ENCODE measurements at regions not wholly inside any gene's neighbourhood (a gene's known extent, or its start where the extent isn't known, plus 50 kb on each side); places are given as distances from the start of the nearest gene placed in this dataset.
"Not testable (repeated sequence)": the region's sequence is repeated elsewhere in the genome, so short reads cannot be mapped to it uniquely, and the experiment has no call there.

DNA sequence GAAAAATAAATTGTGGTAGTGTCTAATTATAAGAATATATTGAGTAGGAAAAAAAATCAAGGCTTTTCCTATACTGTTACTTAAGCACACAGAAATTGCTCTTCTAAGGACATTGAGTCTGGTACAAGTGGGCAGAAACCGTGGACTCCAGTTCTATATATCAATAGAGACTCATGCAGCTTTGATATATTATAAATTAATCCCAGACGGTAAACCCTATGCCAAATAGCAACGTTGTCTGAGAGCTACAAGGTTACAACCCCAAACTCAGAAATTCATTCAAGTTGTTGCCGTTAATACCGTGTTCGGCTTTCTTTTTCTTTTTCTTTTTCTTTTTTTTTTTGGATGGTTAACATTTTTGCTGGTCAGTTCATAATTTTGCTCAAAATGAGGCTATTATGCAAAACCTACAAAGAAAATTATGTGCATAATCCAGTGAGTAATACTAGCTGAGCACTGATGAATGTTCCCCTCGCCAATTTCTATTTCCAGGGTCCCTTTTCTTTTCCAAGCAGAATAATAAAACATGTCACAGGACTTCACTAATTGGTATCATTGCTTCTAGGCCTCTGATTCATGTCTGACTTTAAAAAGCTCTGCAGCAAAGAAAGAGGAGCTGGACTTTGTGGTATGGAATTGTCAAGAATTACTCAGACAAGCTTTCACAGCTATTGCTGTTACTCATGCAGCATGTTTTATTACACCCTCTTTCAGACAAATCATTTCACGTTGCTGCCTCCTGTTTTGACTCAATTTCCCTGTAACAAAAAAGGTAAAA is 737.7 kb downstream of the NLGN4X start:
- DNase-seq, result no peak

DNA sequence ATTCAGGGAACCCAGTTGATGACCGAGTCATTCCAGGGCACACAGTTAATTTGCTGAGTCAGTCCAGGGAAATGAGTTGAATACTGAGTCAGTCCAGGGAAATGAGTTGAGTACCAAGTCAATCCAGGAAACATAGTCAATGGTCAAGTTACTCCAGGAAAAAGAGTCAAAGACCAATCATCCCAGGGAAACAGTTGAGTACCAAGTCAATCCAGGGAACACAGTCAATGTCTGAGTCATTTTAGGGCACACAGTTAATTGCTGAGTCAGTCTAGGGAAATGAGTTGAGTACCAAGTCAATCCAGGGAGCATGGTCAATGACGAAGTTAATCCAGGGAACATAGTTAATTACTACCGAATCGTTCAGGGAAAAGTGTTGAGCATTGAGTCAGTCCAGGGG is 754.4 kb downstream of the NLGN4X start:
- no peak for DNase-seq

DNA sequence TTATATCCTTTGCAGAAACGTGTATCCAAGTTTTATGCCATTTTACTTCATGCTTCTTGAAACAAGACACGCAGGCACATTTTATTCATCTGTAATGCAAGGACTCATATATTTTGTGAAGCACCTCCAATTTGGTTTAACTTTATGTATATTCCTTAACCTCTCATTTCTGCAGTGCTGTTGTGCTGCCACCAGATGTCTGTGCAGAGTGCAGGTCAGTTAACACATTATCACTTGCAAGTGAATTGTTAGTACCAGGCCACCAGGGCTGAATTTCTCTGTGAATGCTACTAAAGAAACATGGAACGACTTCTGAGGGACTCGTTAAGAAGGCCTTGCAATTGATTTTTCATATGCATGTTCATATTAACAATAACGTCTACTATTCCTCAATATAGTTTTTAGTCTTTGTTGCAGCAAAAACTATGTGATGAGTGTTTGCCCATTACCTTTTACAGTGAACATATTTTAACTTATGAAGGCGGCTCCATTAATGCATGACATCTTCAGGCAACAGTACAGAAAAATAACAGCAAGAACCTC is 770.3 kb downstream of the NLGN4X start:
- DNase-seq, result no peak

DNA sequence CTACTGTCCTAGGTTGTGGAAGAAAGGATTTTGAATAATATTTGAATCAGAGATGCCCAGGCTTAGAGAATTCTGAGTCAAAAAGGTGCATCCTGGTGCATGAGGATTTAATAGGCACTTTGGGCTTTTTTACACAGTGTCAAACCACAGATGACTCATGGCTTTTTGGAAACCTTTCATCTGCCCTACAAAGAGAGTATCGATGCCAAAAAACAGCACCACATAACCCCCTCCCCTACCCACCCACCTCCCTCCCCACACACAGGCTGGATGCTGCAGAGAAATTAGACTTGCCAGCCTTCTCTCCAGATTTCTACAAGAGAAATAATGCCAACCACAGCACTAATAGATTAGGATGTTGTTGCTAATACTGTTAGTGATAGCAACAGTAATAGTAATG is 779.3 kb downstream of the NLGN4X start:
- no peak for DNase-seq

DNA sequence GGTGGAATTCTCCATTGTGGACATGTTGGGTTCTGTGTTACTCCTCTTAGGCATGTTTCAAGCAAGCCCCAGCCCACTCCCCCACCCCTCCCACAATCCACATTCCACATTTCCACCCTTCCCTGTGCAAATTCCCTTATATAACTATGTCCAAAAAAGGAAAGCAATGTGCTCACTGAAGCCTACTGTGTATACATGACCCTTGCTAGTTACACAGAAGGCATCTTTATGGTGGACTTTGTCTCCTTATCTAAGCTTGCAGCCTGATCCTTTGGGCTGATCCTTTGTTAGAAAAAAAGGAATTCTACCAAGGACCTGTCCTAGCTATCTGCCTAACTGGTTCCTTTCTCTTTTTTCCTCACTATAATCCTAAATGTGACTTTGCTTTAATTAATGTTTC is 796.8 kb downstream of the NLGN4X start:
- DNase-seq, result no peak

DNA sequence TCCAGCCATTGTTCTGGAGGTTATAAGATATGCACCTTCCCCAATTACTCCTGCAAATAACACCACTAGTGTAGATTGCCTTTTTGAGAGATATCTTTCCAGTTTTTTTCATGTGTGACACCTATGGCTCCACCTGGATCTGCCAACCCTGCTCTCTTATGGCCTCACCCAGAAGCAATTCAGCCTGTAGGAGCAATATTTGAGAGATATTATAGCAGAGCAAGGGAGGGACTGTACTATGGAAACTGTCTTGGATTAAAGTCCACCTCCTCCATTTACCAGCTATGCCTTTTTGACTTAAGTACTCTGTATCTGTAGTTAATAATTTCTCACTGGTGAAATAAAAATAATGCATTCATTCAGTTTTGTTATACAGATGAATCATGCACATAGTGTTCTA is 803.5 kb downstream of the NLGN4X start:
- no peak for DNase-seq

DNA sequence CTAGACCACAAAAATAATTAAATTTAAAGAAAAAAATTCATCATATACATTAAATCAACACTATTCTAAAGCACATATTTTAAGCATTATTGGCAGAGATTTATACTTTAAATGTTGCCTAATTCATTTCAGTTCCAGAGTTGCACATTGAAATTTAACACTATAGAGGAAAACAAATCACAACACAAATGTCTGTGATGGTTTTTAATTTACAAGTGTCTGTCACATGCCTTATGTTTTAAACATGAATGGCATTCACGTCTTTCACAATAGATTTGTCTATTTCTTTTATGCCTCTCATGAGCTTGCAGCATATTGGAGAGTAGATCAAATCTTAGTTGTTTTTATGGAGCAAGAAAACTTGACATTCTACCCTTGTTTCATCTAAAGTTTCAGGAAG is 811.3 kb downstream of the NLGN4X start:
- DNase-seq, result no peak

DNA sequence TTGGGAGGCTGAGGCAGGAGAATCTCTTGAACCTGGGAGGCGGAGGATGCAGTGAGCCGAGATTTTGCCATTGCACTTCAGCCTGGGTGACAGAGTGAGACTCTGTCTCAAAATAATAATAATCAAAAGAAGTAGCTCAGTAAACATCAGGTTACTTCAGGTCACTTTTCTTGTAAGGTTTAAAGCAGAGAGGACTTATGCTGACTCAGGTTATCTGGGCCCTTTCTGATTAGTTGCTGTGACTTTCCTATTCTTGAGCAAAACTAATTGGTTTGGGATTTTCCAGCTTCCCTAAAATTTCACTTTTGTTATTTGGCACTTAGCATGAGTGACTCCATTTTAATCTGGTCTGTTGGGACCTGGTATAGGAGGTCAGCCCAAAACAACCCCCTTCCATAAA is 812.9 kb downstream of the NLGN4X start:
- DNase-seq, result no peak

DNA sequence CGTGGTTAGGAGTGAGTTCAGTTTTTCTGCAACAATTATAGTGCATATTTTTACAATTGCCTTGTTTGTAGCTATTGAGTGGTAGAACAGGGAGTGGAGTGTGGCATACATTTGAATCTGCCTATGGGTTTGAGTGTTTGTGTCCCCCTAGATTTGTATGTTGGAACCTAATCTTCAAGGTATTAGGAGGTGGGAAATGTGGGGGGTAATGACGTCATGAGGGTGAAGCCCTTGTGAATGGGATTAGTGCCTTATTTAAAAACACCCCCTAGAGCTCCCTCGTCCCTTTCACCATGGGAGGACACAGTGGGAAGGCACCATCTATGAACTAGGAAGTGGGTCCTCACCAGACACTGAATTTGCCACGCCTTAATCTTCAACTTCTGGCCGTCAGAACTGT is 819.6 kb downstream of the NLGN4X start:
- no peak for DNase-seq

DNA sequence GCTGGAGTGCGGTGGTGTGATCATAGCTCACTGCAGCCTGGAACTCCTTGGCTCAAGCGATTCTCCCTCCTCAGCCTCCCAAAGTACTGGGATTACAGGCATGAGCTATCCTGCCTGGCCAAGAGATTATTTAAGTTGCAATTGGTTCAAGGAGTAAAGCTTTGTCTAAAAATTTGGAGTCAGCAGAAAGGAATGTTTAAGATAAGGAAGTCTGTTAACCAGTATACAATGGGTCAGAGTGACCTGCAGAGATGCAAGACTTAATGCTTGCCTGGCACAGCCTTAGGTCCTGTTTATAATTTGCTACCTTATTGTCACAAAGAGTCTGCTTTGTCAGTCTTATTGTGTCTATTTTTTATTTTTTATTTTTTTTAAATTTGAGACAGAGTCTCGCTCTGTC is 826.2 kb downstream of the NLGN4X start:
- no peak for DNase-seq

DNA sequence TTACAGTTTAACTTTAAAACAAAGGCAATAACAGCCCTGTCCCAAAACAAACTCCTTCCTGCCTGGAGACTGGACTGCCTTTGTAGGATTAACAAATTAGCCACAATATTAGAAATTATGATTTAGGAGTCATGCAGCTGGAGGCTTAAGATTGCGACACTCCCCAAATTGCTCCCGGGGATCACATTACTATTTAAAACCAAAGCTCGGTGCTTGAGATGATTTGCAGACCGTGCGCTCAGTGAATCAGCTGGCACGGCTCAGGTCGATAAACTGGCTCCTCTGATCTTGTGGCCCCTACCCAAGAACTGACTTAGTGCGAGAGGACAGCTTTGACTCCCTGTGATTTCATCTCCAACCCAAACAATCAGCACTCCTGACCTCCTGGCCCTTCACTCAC is 829.3 kb downstream of the NLGN4X start:
- DNase-seq, result no peak

DNA sequence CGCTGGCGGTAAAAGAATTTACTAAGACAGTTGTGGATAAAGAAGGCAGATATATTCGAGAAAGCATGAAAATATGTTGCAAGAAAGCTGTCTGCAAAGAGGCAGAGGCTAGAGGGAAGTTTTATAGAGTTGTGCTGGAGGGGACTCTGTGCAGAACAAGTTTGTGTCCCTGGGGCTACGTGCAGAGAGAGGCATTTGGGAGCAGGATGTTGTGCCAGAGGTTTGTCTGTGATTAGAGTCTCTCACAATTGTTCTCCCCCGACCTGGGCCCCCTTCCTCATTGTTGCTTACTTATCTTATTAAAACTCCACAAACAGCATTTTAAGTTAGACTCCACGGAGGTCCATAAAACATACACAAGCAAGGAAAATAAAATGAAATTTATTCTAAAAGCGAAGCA is 831.3 kb downstream of the NLGN4X start:
- DNase-seq, result no peak

DNA sequence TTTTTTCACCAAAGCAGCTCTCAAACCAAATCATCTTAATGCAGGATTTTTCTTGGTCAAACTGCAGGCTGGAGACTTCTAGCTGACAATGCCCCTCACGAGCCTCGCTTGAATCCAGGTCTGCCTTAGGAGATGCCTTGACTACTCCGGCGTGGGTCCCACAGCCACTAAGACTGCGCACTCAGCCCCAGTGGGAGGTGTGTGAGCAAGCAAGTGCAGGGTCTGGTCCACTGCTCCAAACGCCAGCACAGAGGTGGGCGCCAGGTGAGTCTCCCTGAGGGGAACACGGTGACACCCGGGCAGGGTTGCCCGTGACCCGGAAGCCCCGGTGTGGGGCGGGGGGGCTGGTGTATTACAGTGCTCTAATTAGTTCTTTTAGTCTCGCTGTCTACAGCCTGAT is 838.3 kb downstream of the NLGN4X start:
- DNase-seq, result no peak

DNA sequence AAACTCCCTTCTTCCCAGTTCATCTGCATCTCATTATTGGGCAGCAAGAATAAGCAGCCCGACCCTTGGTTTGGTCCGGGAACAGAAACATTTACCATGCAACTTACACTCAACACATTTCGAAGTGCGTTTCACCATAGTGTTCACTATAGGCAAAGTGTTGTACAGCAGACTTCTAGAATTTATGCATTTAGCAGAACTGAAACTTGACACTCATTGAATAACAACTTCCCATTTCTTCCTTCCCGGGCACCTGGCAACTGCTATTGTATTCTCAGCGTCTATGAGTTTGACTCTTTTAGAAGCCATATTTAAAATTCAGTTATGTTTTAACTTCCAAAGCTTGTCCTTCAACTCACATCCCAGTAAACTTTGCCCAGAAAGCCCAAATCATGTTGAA is 840.6 kb downstream of the NLGN4X start:
- DNase-seq, result no peak

DNA sequence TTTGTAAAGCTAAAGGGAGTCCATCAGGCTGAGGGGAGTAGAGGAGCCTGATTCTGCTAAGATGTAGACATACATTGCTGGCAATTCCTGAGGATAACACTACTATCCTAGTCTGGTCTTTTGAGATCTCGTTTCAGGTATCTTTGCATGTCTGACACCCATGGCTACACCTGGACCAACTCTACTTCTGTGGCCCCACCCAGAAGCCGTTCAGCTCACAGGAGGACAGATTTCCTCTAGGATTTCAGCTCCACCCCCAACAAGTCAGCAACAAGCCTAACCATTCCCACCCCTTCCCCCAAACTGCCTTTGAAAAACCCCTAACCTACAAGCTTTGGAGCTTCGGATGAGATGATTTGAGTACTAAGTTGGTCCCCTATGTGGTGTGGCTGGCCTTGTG is 848.2 kb downstream of the NLGN4X start:
- no peak for DNase-seq

DNA sequence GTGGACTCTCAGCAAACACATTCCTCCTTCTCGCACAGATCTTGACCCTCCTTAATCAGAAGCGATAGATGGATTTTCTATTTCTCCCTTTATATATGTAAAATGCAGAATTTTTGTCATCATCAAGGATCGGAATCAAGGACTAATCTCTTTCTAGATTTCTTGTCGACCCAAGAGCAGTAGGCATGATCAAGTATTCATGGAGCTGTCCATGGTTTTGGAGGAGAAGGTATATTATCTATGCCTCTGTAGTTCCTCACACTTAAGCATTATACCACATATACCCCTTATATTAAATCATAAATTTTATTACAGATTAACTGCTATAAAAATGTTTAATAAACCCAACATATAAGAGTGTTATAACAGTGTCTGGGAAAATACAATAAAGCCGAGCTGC is 886.8 kb downstream of the NLGN4X start:
- DNase-seq, result no peak

DNA sequence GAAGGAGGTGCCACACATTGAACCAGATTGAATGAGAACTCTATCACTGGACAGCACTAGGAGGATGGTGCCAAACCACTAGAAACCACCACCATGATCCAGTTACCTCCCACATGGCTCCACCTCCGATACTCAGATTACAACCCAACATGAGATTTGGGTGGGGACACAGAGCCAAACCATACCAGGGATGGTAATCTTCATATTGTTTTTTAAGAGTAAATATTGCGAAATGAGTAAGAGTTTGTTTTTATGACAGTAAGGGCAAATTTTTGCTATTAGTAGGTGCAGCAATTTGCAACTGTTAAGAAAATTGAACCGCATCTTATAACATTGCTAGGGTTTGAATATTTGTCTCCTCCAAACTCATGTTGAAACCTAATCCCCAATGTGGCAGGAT is 891.5 kb downstream of the NLGN4X start:
- no peak for DNase-seq

DNA sequence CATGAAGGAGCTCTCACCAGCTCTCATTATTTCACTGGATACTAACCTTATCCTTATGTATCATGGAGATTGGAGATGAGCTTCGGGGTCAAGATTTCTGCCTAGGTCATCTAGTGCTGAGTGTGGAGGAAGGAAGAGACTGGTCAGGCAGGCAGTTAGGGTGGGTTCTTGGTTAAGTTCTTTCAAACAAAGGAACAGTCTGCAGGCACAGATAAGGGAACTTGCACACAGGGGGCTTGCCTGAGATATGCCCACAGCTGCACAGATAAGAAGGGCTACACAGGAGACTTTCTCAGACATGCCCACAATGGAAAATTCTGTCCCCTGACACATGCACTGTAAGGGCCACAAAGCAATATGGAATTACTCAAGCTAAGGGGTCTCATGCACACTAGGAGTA is 904.1 kb downstream of the NLGN4X start:
- no peak for DNase-seq

DNA sequence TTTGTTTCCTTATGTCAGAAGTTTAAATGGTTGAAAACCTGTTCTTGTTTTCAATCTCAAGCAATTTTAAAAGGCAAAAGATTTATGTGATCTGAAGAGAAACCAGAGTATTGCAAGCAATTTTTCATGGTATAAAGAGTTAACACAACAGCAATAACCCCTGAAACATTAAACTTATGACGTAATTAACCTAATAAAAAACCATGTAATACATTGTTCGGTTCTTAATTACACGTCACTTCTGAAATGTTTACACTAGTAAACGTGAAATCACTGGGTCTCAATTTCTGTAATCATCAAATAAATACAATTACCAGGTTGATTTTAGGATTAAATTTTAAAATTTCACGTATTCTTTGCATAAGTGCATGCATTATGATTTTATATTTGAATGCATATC is 914.5 kb downstream of the NLGN4X start:
- no peak for DNase-seq

DNA sequence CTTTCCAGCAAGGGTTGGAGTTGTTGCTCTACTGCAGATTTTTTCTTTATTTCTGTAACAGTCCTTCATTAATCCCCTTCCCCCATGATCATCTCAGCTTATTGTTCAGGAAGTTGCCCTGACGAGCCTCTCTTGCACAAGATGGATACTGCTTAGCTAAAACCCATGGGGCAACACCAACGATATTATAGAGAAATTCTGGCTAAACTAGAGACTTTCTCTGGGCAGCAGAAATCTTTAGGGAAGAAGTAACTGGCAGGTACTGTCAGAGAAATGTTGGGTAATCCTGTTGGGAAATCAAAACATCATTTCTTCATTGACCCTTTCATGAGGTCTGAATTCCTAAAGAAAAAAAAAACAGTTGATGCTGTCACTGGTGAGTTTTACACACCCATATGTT is 921.3 kb downstream of the NLGN4X start:
- DNase-seq, result no peak

DNA sequence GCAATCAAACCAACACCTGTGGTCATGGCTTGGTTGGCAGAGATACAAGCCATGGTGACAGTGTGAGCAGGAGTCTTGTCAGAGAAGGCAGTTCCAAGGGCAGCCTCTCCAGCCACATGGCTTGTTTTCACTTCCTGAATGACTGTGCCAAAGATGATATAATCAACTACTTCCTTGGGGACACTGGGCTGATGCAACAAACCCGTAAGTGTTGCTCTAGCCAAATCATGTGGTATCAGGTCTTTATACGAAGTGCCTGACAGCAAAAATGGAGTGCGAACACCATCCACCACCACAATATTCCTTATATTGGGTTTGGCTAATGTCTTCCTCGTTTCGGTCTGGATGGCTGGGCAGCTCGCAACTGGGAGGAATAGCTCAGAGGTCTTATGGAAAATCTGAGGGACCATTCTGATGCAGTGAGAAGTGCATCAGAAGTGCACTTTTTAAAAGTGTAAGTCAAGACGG is 922.0 kb downstream of the NLGN4X start:
- no peak for DNase-seq

DNA sequence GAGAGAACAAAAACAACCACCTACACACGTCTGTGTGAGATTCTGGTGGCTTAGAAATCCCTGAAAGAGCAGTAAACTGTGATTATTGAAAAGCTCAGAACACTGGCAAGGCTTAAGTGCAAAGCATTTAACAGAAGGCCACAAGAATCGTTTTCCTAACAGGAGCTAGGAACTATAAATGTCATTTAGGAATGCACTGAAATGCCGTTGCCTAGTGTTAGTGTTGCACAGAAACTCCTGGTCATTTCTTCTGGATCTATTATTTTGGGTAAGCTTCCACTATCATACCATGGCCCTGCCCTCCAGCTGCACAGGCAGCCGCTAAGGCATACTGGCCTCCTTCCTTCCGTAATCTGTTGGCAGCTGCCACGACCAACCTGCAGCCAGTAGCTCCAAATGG is 923.2 kb downstream of the NLGN4X start:
- no peak for DNase-seq

DNA sequence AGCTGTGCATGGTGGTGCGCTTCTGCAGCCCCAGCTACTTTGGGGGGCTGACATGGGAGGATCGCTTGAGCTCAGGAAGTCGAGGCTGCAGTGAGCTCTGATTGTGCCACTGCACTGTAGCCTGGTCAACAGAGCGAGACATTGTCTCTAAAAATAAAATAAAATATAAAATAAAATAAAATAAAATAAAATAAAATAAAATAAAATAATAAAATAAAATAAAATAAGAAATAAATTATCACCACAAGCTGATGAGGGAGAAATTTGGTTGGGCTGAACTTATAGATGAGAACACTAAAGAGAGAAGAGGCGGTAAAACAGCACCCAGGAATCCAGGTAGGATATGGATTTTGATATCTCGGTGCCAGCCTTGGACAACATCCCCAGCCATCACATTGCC is 933.7 kb downstream of the NLGN4X start:
- DNase-seq, result no peak

DNA sequence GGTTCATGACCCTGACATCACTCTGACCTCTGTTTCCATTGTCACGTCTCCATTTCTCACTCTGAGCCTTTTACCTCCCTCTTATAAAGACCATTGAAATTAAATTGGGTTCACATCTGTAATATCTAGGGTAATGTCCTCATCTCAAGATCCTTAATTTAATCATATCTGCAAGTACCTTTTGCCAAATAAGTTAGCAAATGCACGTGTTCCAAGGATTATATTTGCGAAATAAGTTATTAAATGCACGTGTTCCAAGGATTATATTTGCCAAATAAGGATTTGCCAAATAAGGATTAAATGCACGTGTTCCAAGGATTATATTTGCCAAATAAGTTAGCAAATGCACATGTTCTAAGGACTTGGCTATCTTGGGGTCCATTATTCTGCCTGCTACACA is 938.0 kb downstream of the NLGN4X start:
- no peak for DNase-seq

DNA sequence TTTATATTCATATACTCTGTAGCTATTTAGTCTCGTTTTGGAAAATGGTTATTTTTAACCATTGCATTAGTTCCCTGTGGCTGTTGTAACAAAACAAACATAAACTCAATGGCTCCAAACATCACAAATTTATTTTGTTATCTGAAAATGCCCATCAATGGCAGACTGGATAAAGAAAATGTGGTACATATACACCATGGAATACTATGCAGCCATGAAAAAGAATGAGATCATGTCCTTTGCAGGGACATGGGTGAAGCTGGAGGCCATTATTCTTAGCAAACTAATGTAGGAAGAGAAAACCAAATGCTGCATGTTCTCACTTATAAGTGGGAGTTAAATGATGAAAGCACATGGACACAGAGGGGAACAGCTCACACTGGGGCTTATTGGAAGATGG is 938.7 kb downstream of the NLGN4X start:
- not testable (repeated sequence) for DNase-seq
